HEK293 (cell line): ENCODE measurements at regions not wholly inside any gene's neighbourhood (a gene's known extent, or its start where the extent isn't known, plus 50 kb on each side); places are given as distances from the start of the nearest gene placed in this dataset.

Experiments
- CTCF ChIA-PET: fragments of 350-600 bp; formaldehyde crosslinking; extraction: SDS; loops from one replicate; lab custom pipeline; 2021; ENCODE audit warnings: antibody characterized with exemption; lab: Yijun Ruan, JAX
- POLR2A ChIA-PET: fragments of 300-600 bp; formaldehyde crosslinking; extraction: SDS; loops from one replicate; lab custom pipeline; 2020; ENCODE audit warnings: antibody characterized with exemption, inconsistent platforms; lab: Yijun Ruan, JAX
- H3K27ac ChIP-seq: fragments of 200-500 bp; sonication (Bioruptor generic); 2 replicates; pipeline ENCODE4 v1.5.1; 2014; ENCODE audit warnings: low read depth, low read length, control low read depth, inconsistent platforms; ENCODE audit errors: extremely low read depth
- H3K36me3 ChIP-seq, 2 experiments: fragments of 200-500 bp in 1 of 2; sonication (Bioruptor generic) in 1 of 2; 1 replicate in 1 of 2; 2 replicates in 1 of 2; pipeline ENCODE4 v1.5.1; 2014 to 2017; ENCODE audit warnings: inconsistent platforms in 2 of 2, low read length in 2 of 2; ENCODE audit not compliant: control insufficient read depth in 2 of 2, insufficient read depth in 1 of 2
- H3K4me1 ChIP-seq: fragments of 200-500 bp; sonication (Bioruptor generic); 2 replicates; pipeline ENCODE4 v1.5.1; 2014; ENCODE audit warnings: mild to moderate bottlenecking, low read length, inconsistent platforms; ENCODE audit not compliant: control insufficient read depth, insufficient read depth
- H3K4me3 ChIP-seq: 2 replicates; pipeline ENCODE4 v1.5.1; 2011; ENCODE audit warnings: low read depth, mild to moderate bottlenecking, control low read depth, low read length, moderate library complexity
- H3K9me3 ChIP-seq: fragments of 200-500 bp; sonication (Bioruptor generic); 2 replicates; pipeline ENCODE4 v1.5.1; 2014; ENCODE audit warnings: low read depth, low read length, inconsistent platforms; ENCODE audit not compliant: control insufficient read depth, insufficient read depth
- BCL6B ChIP-seq: fragments of 450-650 bp; formaldehyde crosslinking; IDR thresholded peaks from 2 replicates; pipeline ENCODE4 v1.5.1; 2017; ENCODE audit warnings: missing biosample characterization, missing genetic modification characterization
- GLI2 ChIP-seq: fragments of 450-650 bp; formaldehyde crosslinking; IDR thresholded peaks from 2 replicates; pipeline ENCODE4; 2017; ENCODE audit warnings: missing biosample characterization, missing genetic modification characterization, low read depth, borderline replicate concordance
- HIC1 ChIP-seq: fragments of 450-650 bp; formaldehyde crosslinking; IDR thresholded peaks from 2 replicates; pipeline ENCODE4 v1.5.1; 2016; ENCODE audit warnings: missing biosample characterization, missing genetic modification characterization
- IKZF3 ChIP-seq: fragments of 450-650 bp; IDR thresholded peaks from 2 replicates; pipeline ENCODE4 v1.5.0; 2018; ENCODE audit warnings: missing biosample characterization, mild to moderate bottlenecking, missing genetic modification characterization, moderate library complexity
- OSR2 ChIP-seq: fragments of 450-650 bp; formaldehyde crosslinking; IDR thresholded peaks from 2 replicates; pipeline ENCODE4 v1.5.1; 2016; ENCODE audit warnings: missing biosample characterization, missing genetic modification characterization
- SCRT2 ChIP-seq: fragments of 450-650 bp; formaldehyde crosslinking; IDR thresholded peaks from 2 replicates; pipeline ENCODE4 v1.5.1; 2016; ENCODE audit warnings: missing biosample characterization, missing genetic modification characterization
- TCF7L2 ChIP-seq: IDR thresholded peaks from 2 replicates; pipeline ENCODE4 v1.6.1; 2011; ENCODE audit warnings: low read depth, mild to moderate bottlenecking, inconsistent platforms, low read length, moderate library complexity, borderline replicate concordance
- ZBTB1 ChIP-seq: fragments of 450-650 bp; formaldehyde crosslinking; IDR thresholded peaks from 2 replicates; pipeline ENCODE4 v1.5.1; 2016; ENCODE audit warnings: missing biosample characterization, missing genetic modification characterization
- ZEB2 ChIP-seq: fragments of 450-650 bp; formaldehyde crosslinking; IDR thresholded peaks from 2 replicates; pipeline ENCODE4 v1.5.1; 2016; ENCODE audit warnings: missing biosample characterization, missing genetic modification characterization
- ZFP69B ChIP-seq: fragments of 450-650 bp; formaldehyde crosslinking; IDR thresholded peaks from 2 replicates; pipeline ENCODE4 v1.5.1; 2016; ENCODE audit warnings: missing biosample characterization, missing genetic modification characterization
- ZNF121 ChIP-seq: fragments of 450-650 bp; formaldehyde crosslinking; IDR thresholded peaks from 2 replicates; pipeline ENCODE4 v1.5.1; 2016; ENCODE audit warnings: missing biosample characterization, missing genetic modification characterization
- ZNF16 ChIP-seq: fragments of 450-650 bp; formaldehyde crosslinking; IDR thresholded peaks from 2 replicates; pipeline ENCODE4 v1.5.1; 2016; ENCODE audit warnings: low read depth, missing biosample characterization, missing genetic modification characterization
- ZNF280C ChIP-seq: fragments of 450-650 bp; formaldehyde crosslinking; IDR thresholded peaks from 2 replicates; pipeline ENCODE4 v1.5.1; 2016; ENCODE audit warnings: missing biosample characterization, missing genetic modification characterization
- ZNF341 ChIP-seq: fragments of 450-650 bp; formaldehyde crosslinking; IDR thresholded peaks from 2 replicates; pipeline ENCODE4; 2016; ENCODE audit warnings: low read depth, missing biosample characterization, missing genetic modification characterization
- ZNF350 ChIP-seq: fragments of 450-650 bp; formaldehyde crosslinking; IDR thresholded peaks from 2 replicates; pipeline ENCODE4 v1.5.0; 2017; ENCODE audit warnings: missing biosample characterization, mild to moderate bottlenecking, missing genetic modification characterization
- ZNF354C ChIP-seq: fragments of 450-650 bp; formaldehyde crosslinking; IDR thresholded peaks from 2 replicates; pipeline ENCODE4 v1.5.1; 2016; ENCODE audit warnings: missing biosample characterization, missing genetic modification characterization, low read depth, borderline replicate concordance
- ZNF366 ChIP-seq: fragments of 450-650 bp; formaldehyde crosslinking; conservative IDR thresholded peaks from 2 replicates; pipeline ENCODE4 v1.5.1; 2016; ENCODE audit warnings: missing biosample characterization, missing genetic modification characterization
- ZNF37A ChIP-seq: fragments of 450-650 bp; IDR thresholded peaks from 2 replicates; pipeline ENCODE4 v1.5.1; 2018; ENCODE audit warnings: missing biosample characterization, missing genetic modification characterization
- ZNF404 ChIP-seq: fragments of 450-650 bp; formaldehyde crosslinking; IDR thresholded peaks from 2 replicates; pipeline ENCODE4 v1.5.1; 2017; ENCODE audit warnings: missing biosample characterization, missing genetic modification characterization
- ZNF530 ChIP-seq: fragments of 450-650 bp; formaldehyde crosslinking; IDR thresholded peaks from 2 replicates; pipeline ENCODE4 v1.5.1; 2016; ENCODE audit warnings: low read depth, missing biosample characterization, missing genetic modification characterization
- ZNF560 ChIP-seq: fragments of 450-650 bp; formaldehyde crosslinking; IDR thresholded peaks from 2 replicates; pipeline ENCODE4 v1.5.1; 2017; ENCODE audit warnings: missing biosample characterization, missing genetic modification characterization, borderline replicate concordance
- ZNF580 ChIP-seq: fragments of 450-650 bp; formaldehyde crosslinking; IDR thresholded peaks from 2 replicates; pipeline ENCODE4 v1.5.1; 2016; ENCODE audit warnings: missing biosample characterization, missing genetic modification characterization
- ZNF645 ChIP-seq: fragments of 450-650 bp; formaldehyde crosslinking; IDR thresholded peaks from 2 replicates; pipeline ENCODE4; 2016; ENCODE audit warnings: missing biosample characterization, missing genetic modification characterization
- ZNF701 ChIP-seq: fragments of 450-650 bp; formaldehyde crosslinking; IDR thresholded peaks from 2 replicates; pipeline ENCODE4 v1.5.1; 2016; ENCODE audit warnings: missing biosample characterization, missing genetic modification characterization
- ZSCAN18 ChIP-seq: fragments of 450-650 bp; formaldehyde crosslinking; IDR thresholded peaks from 2 replicates; pipeline ENCODE4 v1.5.1; 2016; ENCODE audit warnings: missing biosample characterization, missing genetic modification characterization

GRCh38 chr3:31237887-31238286, 294.8 kb upstream of the STT3B start:
- no peak overlapping the region for H3K27ac ChIP-seq
- ChIA-PET POLR2A (no interaction called here), CTCF (no interaction called here)
- H3K36me3 ChIP-seq, result no peaks in the 10 kb centered on the region
- H3K4me3 ChIP-seq, result no peak overlapping the region
- H3K4me1 ChIP-seq, result no peaks in the 10 kb centered on the region
- no peaks in the 10 kb centered on the region for H3K9me3 ChIP-seq
- TF ChIP-seq ZNF580 (no peak), ZNF560 (tag by site-specific recombination) (no peak), ZEB2 (tag by site-specific recombination) (no peak), GLI2 (no peak), ZNF121 (tag by site-specific recombination) (no peak), ZNF350 (tag by site-specific recombination) (no peak), ZNF37A (tag by site-specific recombination) (no peak), ZNF530 (no peak), ZNF645 (tag by site-specific recombination) (no peak), ZNF366 (no peak), TCF7L2 (no peak), OSR2 (tag by site-specific recombination) (no peak), ZSCAN18 (tag by site-specific recombination) (no peak)

- no peak overlapping the region for H3K27ac ChIP-seq
- H3K36me3 ChIP-seq, result no peaks in the 10 kb centered on the region
- no peak overlapping the region for H3K4me3 ChIP-seq
- CTCF ChIA-PET, result no interaction called here
- no peaks in the 10 kb centered on the region for H3K9me3 ChIP-seq
- no peaks in the 10 kb centered on the region for H3K4me1 ChIP-seq
- POLR2A ChIA-PET, result no interaction called here
- TF ChIP-seq ZSCAN18 (tag by site-specific recombination) (no peak), BCL6B (tag by site-specific recombination) (no peak), ZNF404 (no peak), ZNF16 (tag by site-specific recombination) (no peak), ZNF341 (tag by site-specific recombination) (no peak), ZBTB1 (tag by site-specific recombination) (no peak), HIC1 (tag by site-specific recombination) (no peak), IKZF3 (no peak), ZNF701 (tag by site-specific recombination) (no peak), ZFP69B (tag by site-specific recombination) (no peak), ZNF121 (tag by site-specific recombination) (no peak), SCRT2 (tag by site-specific recombination) (no peak), ZNF280C (tag by site-specific recombination) (no peak), ZNF354C (tag by site-specific recombination) (no peak)
Observed at GRCh38 chr3:31240013-31240412, 292.7 kb upstream of the STT3B start.
